HG03097 (cell line): ENCODE measurements at regions not wholly inside any gene's neighbourhood (a gene's known extent, or its start where the extent isn't known, plus 50 kb on each side); places are given as distances from the start of the nearest gene placed in this dataset.
"Not testable (repeated sequence)": the region's sequence is repeated elsewhere in the genome, so short reads cannot be mapped to it uniquely, and the experiment has no call there.

Experiments used
- ATAC-seq: cut with Tn5 transposase; IDR thresholded peaks from one replicate; pipeline ENCODE4 v1.9.1; 2021; ENCODE audit not compliant: unreplicated experiment, low FRiP score

DNA sequence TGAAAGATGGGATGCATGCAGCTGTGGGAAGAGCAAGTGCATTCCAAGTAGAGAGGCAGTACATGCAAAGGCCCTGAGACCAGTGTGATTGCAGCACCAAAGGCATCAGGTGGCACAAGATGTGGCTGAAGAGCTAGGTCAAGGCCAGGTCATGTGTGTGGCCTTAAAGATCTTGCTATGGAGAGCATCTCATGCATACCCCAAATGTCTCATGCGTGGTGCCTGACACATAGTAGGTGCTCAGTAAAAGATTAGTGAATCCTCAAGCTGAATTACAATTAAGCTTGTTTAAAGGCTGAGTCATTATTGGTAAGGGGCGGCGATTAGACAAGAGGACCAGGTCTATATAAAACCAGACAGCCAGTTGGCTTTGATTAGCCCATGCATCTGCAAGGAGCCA lies 336.6 kb downstream of the FGFR2 start:
- no peak for ATAC-seq

DNA sequence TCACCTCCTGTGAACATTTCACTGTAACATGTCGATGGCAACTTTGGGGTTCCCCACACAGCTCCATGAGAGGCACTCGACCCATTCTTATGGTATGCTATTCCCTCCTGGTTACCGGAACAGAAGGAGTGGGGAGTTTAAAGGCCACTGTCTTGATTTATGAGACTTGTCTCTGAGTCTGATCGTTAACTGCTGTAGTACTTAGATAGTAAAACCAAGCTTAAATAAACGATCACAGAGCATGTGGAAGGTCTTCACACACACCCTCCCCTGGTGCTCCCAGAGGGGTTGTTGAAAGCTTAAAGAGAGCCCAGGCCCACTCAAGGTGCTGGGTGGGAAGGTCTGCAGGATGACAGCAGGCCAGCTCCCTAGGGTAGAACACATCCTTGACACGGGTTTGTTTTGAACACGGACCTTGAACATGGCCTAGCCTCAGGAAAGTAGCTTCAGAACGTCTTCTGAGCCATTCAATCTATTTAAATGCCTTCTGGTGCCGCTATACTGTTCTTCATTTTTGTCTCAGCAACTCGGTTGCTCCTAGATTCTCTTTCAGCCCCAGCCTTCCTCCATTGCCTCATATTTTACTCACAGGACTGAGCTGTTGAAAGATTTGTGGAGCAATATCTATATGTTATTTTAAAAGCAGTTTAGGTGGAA lies 335.3 kb downstream of the FGFR2 start:
- ATAC-seq = no peak

DNA sequence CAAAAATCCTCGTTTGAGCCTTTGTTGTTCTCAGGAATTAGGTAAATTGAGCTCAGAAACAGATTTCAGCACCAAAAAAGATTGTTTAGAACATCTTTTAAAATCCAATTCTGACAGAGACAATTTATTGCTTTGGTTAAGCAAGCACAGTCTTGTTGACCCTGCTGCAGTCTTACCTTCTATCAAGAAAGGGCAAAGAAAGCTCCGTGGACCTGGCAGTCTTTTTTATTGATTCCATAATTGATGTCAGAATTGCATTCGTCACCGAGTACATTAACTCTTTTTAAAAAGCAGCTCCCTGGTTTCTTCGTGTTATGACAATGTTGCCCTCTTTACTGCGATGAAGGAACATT lies 334.8 kb downstream of the FGFR2 start:
- ATAC-seq = no peak

DNA sequence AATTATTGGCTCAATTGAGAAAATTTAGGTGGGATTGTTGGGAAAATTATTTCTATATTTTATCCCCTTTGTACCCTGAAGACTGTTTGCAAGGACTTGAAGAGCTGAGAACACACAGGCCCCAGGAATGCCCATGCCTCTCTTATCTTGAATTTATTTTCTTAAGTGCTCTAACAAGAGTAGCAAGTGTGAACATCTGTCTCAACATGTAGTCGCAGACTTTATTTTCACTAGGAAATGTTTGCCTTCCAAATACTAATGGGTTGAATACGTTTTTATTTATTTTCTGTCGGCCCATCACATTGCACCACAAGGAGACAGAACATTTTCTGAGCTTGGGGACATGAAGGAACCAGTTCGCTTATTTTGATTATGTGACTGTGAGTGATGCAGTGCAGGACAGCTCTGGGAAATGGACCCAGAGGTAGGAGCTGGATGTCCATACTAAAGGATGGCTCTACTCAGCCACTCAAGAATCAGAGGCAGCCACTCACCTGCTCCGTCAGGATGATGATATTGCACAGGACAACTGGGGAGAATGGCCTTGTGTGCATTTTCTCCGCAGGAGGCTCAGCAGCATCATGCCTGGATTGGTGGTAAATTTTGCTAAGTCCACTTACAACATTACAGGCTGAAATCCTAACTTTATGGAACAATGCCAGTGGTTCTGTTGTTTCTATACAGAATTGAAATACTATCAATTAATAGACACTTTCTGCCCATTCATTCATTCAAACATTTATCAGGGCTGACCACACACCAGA lies 332.7 kb downstream of the FGFR2 start:
- ATAC-seq = no peak

DNA sequence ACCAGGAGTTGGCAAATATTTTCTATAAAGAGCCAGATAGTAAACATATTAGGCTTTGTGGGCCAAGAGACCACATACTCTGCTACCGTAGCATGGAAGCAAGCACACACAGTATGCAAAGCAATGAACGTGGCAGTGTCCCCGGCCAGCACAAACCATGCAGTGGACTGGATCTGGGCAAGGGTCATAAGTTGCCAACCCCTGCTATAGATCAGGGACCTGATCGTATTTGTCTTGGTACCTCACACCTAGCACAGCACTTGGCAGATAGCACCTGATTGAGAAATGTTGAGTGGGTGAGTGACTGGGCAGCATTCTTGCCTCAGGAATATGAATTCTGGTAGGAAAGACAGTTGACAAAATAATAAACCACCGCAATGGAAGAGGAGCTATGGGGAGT lies 331.9 kb downstream of the FGFR2 start:
- ATAC-seq = no peak

DNA sequence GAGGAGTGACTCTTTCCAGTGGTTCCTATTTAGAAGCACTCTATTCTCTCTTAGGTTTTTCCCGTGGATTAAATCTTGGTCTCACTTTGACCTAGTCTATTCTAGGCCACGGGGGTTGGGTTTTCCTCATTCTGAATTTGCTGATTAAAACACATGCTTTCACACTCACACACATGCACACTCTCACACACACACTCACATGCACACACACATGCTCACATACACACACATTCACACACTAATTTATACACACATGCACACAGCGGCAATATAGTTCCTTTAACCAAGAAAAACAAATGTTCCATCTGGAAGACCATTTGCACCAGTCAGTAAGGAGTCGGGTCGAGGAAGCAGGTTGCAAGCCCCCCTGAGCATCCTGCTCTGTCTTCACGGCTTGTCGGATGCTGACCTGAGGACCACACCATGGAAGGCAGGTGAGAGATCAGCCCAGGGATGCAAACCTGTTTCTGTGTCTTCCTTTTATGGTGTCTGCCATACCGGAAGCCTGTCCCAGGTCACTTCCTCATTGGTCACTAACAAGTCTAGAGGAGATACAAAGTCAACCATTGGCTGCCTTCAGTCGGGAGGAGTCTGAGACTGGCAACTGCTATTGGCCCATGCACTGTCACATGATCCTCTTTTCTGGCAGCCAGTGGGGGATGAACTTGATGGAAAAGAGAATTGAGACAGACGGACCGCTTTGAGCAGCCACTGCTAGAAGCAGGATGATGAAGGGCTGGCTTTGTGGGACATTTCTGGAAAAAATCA lies 330.8 kb downstream of the FGFR2 start:
- ATAC-seq = no peak

DNA sequence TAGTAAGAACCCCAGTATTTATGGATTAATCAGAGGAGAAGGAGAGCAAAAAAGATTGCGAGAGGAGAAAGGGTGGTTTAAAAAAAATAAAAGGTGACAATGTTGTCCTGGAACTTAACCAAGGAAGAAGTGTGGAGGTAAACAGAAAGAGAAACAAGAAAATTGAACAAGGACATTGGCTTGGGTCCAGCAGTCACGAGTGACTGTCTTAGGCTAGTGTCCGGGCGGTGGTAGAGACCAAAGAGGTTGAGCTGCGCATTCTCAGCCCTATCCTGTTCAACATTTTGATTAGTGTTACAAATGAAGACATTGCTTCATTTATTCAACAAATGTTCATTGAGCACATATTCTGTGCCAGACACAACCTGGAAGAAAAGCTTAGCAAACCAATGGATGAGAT lies 329.9 kb downstream of the FGFR2 start:
- no peak for ATAC-seq

DNA sequence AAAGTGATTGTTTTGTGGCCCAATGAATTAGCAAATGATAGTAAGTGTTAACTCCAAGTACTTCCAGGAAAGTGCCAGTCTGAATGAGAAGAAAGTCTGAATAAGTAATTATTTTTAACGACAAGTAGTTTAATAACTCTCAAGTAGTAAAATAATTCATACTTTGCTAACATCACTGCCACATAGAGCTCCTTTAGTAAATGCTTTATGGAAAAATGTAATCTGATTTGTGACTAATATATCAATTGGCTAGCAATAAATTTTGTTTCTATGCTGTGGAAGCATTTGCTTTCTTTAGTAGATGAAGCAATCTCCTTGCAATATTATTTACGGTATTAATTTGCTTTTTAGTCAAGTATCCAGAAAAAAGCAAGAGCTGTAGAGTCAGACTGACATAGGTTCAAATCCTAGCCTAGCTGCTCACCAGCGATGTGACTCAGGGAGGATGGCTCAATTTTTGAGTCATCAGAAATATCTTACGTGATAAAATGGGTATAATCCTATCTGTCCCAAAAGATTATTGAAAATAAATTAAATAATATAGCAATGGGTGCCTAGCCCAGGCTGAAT lies 329.3 kb downstream of the FGFR2 start:
- no peak for ATAC-seq

DNA sequence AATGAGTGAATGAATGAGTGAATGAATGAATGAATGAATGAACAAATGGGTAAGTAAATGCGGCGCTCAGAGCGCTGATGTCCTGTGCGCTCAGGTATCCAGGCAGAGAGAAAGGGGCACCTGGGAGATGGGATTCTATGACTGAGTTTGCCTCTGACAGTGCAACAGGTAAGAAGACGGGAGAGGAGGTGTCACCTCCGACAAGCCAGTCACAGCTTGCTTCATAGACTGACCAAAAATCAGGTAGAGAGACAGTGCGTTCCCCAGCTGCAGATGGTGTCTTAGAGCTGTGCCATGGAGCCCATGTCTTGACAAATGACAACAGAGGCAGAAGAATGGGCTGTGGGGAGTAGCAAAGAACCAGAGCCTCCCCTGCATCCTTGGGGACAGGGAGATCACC lies 327.3 kb downstream of the FGFR2 start:
- ATAC-seq = no peak

DNA sequence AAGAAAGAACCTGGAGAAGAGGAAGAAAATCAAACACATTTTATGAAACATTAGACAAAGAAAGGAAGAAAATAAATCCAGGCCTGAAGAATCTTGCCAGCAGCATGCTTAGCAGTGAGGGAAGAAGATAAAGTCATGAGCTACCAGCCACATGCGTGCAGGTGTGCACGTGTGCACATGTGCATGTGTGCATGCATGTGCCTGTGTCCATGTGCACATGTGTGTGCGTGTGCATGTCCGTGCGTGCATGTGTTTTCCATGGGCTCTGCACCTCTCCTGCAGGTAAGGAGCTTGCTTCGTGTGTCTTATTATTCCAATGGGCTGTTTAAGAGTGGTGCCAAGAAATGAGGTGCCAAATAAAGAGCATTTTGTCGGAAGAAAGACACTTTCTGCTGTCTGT lies 322.2 kb downstream of the FGFR2 start:
- ATAC-seq = no peak

DNA sequence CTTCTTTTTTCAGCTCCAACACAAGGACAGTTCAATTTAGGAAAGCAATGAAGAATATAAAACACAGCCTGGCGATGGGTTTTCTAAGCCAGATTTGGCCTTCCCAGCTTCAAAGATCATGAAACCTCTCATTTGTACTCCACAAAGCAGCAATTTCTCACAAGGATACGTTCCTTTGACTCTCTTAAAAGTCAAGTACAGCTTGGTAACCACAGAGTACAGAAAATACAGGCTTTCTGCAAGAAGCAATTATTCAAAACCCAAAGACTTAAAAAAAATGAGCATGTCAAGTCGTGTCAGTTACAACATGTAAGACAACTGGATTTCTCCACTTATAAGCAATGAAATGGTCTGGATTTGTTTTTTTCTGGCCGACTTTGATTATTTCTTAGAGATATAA lies 321.4 kb downstream of the FGFR2 start:
- ATAC-seq = no peak

DNA sequence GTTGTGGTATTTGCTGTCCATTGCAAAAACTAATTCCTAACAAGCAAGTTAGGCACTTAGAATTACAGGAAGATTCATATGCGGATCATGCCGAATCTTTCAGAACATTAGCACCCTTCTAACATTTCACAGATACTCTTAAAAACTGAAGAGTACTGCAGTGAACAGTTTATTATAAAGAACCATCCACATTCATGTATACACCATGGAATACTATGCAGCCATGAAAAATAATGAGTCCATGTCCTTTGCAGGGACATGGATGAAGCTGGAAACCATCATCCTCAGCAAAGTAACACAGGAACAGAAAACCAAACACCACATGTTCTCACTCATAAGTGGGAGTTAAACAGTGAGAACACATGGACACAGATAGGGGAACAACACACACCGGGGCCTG lies 319.9 kb downstream of the FGFR2 start:
- not testable (repeated sequence) for ATAC-seq

DNA sequence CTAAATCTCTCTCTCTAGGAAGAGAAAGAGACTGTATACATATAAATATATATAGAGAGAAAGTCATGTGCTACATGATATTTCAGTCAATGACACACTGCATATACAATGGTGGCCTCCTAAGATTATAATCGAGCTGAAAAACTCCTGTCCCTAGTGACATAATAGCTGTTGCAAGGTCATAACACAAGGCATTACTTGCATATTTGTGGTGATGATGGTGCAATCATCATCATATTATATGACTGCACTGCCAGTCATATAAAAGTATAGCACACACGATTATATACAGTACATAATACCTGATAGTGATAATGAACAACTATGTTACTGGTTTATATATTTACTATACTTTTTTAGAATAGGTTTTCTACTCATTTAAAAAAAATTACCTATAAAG lies 316.7 kb downstream of the FGFR2 start:
- ATAC-seq = no peak

DNA sequence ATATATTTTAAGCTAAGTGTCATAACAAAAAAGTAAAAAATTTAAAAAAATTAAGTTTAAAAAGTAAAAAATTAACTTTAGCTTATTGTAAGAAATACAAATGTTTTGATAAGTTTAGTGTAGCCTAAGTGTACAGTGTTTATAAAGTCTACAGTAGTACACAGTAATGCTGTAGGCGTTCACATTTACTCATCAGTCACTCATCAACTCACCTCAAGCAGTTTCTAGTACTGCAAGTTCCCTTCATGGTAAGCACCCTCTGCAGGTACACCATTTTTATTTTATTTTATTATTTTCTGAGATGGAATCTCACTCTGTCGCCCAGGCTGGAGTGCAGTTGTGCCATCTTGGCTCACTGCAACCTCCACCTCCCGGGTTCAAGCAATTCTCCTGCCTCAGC lies 316.0 kb downstream of the FGFR2 start:
- ATAC-seq = no peak

DNA sequence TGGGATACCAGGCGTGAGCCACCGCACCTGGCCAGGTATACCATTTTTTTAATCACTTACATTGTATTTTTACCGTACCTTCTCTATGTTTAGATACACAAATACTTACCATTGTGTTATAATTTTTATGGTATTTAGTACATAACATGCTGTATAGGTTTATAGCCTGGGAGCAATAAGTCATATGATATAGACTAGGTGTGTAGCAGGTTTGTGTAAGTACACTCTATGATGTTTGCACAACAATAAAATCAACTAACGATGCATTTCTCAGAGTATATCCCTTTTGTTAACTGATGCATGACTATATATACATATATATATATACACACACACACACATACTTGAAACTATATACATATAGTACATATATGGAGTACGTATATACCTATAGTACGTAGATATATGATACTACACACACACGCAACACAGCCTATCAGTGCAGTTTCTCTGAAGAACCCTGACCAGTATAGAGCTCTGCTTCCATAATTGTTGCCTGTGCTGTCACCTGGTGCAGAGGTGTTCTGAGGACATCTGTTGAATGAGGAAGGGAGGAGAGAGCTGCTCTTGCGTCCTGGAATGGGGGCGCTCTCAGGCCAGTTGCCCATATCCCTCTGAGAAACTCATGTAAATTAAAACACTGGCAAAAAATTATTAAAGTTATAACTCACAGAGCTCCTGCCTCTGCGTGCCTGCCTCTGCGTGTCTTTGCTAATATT lies 315.3 kb downstream of the FGFR2 start:
- no peak for ATAC-seq

DNA sequence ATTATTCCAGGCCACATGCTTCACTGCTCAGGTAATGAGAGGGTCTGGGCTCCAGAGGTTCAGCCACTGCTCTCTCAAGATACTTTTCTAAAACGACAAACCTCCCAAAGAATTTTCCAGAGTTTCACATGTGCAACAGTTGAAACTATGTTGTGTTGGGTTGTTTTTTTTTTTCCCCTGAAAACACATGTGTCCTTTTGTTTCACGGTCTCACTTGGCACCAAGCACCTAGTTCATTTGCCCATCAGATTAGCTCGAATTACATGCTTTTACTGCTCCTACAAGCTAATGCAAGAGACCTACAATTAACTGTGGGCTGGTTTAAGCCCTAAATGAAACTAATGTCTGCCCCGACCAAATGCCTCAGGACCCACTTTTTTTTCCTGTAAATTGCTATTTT lies 313.3 kb downstream of the FGFR2 start:
- ATAC-seq = no peak

DNA sequence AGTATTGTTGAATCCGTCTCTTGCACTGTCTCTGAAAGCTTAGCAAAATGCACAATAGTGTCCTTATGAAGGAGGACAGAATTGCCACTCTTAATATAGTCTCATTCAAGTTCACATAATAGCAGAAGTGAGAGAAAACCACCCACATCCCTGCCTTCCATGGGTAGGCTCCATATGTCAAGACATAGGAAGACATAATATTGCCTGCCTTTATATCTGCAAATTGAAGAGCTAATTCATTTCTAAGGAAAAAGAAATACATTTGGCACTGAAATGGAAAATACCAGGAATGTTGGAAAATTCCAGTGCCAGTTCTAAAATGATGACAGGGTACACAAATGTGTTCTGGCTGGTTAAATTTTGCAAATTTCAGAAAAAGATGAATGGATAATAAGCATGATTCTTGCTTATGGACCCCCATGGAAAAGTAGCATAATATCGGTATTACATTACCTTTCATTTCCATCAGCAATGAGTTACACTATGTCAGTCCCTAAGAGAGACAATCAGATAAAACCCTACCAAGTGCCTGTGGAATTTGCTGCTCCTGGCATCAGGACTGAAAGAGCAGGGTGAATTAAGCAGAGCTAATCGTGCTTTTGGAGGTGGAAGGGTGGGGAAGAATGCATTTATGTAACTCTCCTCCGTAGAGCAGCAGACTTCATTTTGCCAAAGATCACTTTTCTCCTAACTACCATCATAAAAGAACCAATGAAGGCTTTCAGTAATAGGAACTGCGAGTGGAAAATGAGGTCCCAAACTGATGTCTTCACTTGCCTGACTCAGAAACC lies 312.6 kb downstream of the FGFR2 start:
- ATAC-seq = no peak

DNA sequence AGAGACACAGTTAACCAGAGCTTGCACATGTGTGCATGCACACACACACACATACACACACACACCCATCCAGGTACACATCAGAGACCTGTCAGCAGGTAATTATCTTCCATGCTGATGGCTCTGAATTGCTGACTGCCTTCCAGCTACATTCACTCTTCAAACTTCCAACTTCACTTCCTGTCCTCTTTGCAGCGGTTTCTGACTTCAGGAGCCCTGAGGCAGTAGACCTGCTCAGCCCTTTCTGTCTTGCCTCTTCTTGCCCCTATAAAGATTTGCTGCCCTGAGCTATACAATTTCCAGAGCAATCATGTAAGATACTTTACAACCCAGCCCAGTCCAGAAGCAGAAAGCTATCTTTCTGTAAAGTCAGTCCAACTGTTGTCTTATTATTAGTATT lies 310.2 kb downstream of the FGFR2 start:
- ATAC-seq = no peak

DNA sequence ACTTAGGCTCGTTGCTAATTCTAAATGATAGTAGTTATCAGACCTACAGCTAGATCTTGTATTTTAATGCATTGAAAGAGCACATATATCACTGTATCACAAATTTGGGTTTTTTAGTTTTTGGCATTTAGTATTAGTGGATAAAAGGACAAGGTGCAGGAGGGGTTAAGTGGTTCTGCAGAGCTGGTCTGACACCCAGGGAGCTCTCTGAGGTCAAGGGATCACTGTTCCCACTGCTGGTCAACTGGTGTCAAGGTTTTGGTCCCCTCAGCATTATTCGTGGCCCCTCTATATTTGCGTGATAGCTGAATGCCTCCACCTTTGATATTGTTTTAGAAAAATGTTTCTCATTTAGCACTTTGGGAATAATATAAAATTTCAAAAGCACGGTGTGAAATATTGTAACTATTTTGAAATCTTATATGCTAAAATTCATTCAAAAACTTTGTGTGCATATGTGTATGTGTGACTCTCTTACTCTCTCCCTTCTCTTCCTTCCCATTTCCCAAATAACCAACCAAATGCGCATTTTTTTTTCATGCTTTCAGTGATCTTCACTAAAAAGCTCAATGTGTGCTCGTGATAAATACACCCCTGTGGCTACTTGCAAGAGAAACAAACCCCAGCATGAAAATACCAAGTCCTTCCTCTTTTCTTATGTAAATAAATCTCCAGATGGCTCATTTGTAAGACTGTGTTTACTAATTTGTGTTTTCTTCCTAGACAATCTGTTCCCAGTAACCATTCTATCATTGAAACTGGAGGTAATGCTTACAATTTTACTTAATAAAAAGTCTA lies 309.2 kb downstream of the FGFR2 start:
- ATAC-seq = no peak
